Left lung (tissue), 4 donors: ENCODE measurements at regions not wholly inside any gene's neighbourhood (a gene's known extent, or its start where the extent isn't known, plus 50 kb on each side); places are given as distances from the start of the nearest gene placed in this dataset.

Experiments used
- ATAC-seq: fragments of 200-7000 bp; cut with Tn5 transposase; one replicate; pipeline ENCODE4 v1.9.1; 2020; ENCODE audit warnings: moderate library complexity
- DNase-seq, 4 donors: peaks; one replicate each; pipeline ENCODE4 v3.0.0-alpha.2; 2013 to 2020
- H3K27ac ChIP-seq, 2 donors: fragments of 200-600 bp; sonication (generic) in 1 of 2; one replicate each; pipeline versions ENCODE4 v1.5.0 to v1.8.0; 2020 to 2021
- H3K27me3 ChIP-seq, 2 donors: fragments of 200-600 bp; sonication (generic) in 1 of 2; one replicate each; pipeline versions ENCODE4 v1.5.0 to v1.8.0; 2020 to 2021
- H3K36me3 ChIP-seq, 2 donors: fragments of 200-600 bp; sonication (generic) in 1 of 2; one replicate each; pipeline versions ENCODE4 v1.5.0 to v1.8.0; 2020 to 2021
- H3K4me1 ChIP-seq, 2 donors: fragments of 200-600 bp; one replicate each; pipeline ENCODE4 v1.8.0; 2021
- H3K4me3 ChIP-seq, 2 donors: fragments of 200-600 bp; sonication (generic) in 1 of 2; one replicate each; pipeline versions ENCODE4 v1.5.0 to v1.8.0; 2020 to 2021; ENCODE audit warnings: mild to moderate bottlenecking in 1 of 2
- H3K9me3 ChIP-seq, 2 donors: fragments of 200-600 bp; sonication (generic) in 1 of 2; one replicate each; pipeline versions ENCODE4 v1.5.0 to v1.8.0; 2020 to 2021
- intact Hi-C, 2 donors: fragments of 100-400 bp; cut with DNase I; formaldehyde crosslinking; loops; one replicate each; pipeline versions ENCODE4 v1.11.2 to v1.14.2; 2022
- TF ChIP-seq, protein P1 (sequence below), 2 donors: fragments of 200-600 bp; sonication (generic) in 1 of 2; IDR thresholded peaks; one replicate each; pipeline versions ENCODE4 v1.5.0 to v1.8.0; 2021; ENCODE audit warnings: antibody characterized with exemption in 2 of 2
- donor health status: DM: no; HTN: yes; CAD: no.
- donor health status: DM: no; HTN: no; CAD: no.

DNA sequence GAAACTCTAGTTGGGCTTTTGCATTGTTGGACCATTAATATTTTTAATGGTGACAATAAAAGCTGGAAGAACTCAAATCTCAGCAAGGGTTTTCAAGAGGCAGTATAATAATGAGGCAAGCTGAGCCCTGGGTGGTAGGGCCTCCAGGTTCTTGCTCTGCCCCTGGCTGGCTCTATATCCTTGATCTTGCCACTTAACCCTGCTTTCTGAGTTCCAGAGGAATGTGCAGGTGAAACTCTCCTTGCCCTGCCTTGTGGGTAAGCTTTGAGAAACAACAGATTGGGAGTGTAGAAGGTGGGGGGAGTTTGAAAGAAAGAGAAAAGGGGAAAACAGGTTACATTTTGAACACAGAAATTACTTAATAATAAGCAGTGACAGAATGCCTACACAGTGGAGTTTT lies 103.3 kb upstream of the MAP4K3 start:
- no peaks in the 10 kb centered on the region for H3K4me1 ChIP-seq
- TF ChIP-seq, protein P1, sequence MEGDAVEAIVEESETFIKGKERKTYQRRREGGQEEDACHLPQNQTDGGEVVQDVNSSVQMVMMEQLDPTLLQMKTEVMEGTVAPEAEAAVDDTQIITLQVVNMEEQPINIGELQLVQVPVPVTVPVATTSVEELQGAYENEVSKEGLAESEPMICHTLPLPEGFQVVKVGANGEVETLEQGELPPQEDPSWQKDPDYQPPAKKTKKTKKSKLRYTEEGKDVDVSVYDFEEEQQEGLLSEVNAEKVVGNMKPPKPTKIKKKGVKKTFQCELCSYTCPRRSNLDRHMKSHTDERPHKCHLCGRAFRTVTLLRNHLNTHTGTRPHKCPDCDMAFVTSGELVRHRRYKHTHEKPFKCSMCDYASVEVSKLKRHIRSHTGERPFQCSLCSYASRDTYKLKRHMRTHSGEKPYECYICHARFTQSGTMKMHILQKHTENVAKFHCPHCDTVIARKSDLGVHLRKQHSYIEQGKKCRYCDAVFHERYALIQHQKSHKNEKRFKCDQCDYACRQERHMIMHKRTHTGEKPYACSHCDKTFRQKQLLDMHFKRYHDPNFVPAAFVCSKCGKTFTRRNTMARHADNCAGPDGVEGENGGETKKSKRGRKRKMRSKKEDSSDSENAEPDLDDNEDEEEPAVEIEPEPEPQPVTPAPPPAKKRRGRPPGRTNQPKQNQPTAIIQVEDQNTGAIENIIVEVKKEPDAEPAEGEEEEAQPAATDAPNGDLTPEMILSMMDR (IDR thresholded peaks at IDR 0.05), result no peak
- H3K27ac ChIP-seq, result no peak overlapping the region
- no peaks in the 10 kb centered on the region for H3K36me3 ChIP-seq
- H3K4me3 ChIP-seq, result no peak overlapping the region
- intact Hi-C loops, result no loop called here
- no peaks in the 10 kb centered on the region for H3K27me3 ChIP-seq
- H3K9me3 ChIP-seq, result no peaks in the 10 kb centered on the region
- ATAC-seq (peak; percentile 84), DNase-seq (no peak)

DNA sequence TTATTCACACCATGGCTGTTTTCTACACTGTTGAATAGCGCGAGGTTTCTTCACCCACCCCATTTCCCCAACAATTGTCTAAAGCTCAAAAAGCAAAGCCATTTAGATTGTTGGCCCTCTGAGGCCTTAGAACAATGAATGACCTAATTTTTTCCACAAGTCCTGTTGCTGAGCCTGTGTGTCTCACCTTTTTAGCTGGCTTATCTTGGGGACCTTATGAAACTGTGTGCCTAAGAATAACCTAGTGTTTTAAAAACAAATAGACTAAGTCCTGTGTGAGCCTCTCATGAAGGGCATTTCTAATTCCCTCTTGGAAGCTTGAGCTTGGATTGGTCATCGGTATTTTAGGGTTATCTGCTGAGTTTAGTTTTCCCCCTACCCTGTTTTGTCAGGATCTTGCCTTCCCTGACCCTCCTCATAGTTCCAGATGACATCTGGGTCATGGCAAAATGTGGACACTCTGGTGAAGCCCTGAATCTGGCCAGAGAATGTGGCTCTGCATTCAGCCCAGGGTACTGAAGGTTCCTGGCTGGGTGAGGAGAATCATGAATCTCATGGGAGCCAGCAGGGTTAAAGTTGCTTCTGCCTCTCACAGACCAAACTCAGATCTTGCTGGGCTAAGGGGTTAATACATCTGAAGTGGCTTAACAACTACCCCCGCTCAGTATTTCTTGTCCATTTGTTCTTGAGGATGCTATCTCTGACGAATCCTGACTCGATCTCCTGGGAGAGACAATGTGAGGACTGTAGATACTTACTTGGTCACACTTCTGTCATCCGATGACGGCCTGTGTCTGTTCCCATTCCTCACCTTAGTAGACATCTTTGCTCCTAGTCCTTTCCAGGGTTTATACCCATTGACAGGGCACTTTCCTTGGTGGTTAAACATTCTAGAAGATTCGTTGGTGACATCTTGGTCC lies 104.2 kb upstream of the MAP4K3 start:
- intact Hi-C loops, result no loop called here
- peak; percentile 68 for ATAC-seq
- no peaks in the 10 kb centered on the region for H3K36me3 ChIP-seq

GRCh38 chr2:39542523-39542922 lies 105.4 kb upstream of the MAP4K3 start:
- Histone ChIP-seq H3K36me3 (no peaks in the 10 kb centered on the region), H3K27ac (no peak overlapping the region), H3K27me3 (no peaks in the 10 kb centered on the region), H3K4me1 (no peaks in the 10 kb centered on the region), H3K4me3 (no peak overlapping the region), H3K9me3 (no peaks in the 10 kb centered on the region)
- ATAC-seq (no peak), DNase-seq (no peak)
- TF ChIP-seq, protein P1 (IDR thresholded peaks at IDR 0.05), result no peak
- intact Hi-C loops, result no loop called here

More for the DNA sequence above, 104.2 kb upstream of the MAP4K3 start:
- TF ChIP-seq, protein P1 (IDR thresholded peaks at IDR 0.05), result no peak
- Histone ChIP-seq H3K4me3 (no peak overlapping the region), H3K4me1 (no peaks in the 10 kb centered on the region), H3K27ac (no peak overlapping the region), H3K9me3 (no peaks in the 10 kb centered on the region), H3K27me3 (no peaks in the 10 kb centered on the region)
- DNase-seq, result no peak

DNA sequence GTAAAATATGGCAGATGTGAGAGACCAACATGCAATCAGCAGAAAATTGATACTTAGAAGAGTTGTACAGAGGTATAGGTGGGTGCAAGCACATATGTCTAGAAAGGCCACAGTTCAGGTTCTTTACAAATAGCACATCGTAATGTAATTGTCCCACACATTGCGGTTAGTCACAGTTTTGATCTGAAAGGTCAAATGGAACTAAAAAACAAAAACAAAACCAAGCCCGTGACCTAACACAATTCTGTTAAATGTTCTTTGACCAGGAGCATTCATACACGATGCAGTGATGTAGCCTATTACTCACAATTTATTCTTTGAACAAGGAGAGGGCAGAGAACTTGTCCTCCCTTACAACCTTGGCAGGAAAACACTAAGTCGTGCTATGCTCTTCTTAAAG lies 108.9 kb upstream of the MAP4K3 start:
- H3K4me1 ChIP-seq, result no peaks in the 10 kb centered on the region
- no peaks in the 10 kb centered on the region for H3K27me3 ChIP-seq
- no peak overlapping the region for H3K27ac ChIP-seq
- no peak for ATAC-seq
- DNase-seq, result no peak
- H3K9me3 ChIP-seq, result no peaks in the 10 kb centered on the region
- H3K36me3 ChIP-seq, result no peaks in the 10 kb centered on the region
- TF ChIP-seq, protein P1 (IDR thresholded peaks at IDR 0.05), result no peak
- intact Hi-C loops, result no loop called here
- H3K4me3 ChIP-seq, result no peak overlapping the region

- DNase-seq (no peak), ATAC-seq (no peak)
- Histone ChIP-seq H3K27me3 (no peaks in the 10 kb centered on the region), H3K9me3 (no peaks in the 10 kb centered on the region), H3K36me3 (no peaks in the 10 kb centered on the region), H3K27ac (no peak overlapping the region), H3K4me3 (no peak overlapping the region), H3K4me1 (no peaks in the 10 kb centered on the region)
- TF ChIP-seq, protein P1 (IDR thresholded peaks at IDR 0.05), result no peak
- intact Hi-C loops, result no loop called here
Observed at GRCh38 chr2:39546409-39546808, 109.3 kb upstream of the MAP4K3 start.
